Kasumi-1 (cell line): ENCODE measurements at regions not wholly inside any gene's neighbourhood (a gene's known extent, or its start where the extent isn't known, plus 50 kb on each side); places are given as distances from the start of the nearest gene placed in this dataset.
A peak's percentile ranks its signal among the peaks of the same experiment; 100 is the strongest.
"Not testable (repeated sequence)": the region's sequence is repeated elsewhere in the genome, so short reads cannot be mapped to it uniquely, and the experiment has no call there.

Source experiments
- DNase-seq, 2 experiments: peaks; one replicate each; lab custom pipeline; 2025; lab: John Stamatoyannopoulos, UW

DNA sequence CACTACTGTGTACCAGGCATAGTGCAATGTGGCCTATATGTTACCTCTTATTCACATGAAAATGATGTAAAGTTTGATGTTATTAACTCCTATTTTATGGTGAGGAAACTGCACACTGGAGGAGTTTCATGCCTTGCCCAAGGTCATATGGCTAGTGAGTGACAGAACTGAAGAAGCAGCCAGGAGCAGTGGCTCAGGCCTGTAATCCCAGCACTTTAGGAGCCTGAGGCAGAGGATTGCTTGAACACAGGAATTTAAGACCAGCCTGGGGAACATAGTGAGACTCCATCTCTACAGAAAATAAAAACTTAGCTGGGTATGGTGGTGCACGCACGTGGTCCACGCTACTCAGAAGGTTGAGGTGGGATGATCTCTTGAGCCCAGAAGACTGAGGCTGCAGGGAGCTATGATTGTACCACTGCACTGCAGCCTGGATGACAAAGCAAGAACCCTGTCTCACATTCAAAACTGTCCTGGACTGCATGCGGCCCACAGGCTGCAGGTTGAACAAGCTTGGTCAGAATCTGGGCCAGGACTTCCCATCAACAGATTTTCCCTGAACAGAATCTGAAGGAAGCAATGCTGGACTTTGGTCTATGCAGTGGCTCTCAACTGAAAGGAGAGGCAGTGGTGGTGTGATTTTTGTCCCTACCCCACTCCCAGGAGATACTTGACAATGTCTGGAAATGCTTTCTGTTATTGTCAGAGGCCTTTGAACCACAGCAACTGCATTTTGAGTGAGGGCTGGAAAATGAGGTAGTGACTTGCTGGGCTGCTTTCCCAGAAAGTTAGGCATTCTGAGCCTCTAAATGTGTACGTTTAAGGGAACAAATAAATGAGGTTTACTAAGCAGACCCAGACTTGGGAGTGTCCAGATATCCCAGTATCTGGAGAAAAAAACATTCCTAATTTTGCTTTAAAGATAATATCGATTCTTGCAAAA is 479.5 kb downstream of the TMEM114 start:
- peak in 1 of 2 experiments; percentile 1 for DNase-seq

DNA sequence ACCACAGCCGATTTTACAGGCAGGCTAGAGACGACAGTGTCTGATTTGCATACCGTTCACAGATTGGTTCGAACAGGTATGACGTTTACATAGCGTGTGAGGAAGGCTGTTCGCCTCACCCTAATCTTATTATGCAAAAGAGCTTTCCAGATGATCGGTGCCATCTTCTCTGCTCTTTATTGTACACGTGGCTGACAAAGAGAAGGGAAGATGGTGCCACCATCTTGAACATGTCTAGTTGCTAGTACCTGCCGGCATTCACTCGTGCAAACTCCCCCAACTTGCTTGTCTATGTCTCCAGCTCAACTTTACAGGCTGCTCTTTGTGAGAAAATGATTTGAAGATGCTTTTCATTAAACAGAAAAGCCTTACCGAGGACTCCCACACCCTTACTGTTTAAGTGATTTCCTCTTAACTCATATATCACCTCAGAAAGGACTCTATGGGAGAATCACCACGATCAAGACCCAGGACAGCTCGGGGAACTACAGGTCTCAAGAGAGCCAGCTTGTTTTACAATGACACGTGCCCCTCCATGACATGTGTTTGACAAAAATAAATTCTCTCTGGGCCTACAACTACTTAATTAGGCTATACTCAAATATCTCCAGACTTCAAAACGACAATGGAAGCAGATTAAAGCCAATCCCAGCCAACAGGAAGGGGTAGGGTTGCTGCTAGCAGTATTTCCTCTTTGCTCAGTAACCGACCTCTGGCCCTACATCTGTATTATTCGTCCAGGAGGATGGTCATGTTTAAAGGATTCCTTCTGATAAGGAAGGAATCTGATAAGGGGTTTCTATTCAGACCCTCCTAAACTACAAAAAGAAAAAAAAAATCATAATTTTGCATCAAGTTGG is 480.6 kb downstream of the TMEM114 start:
- peak; percentile 16 to 22 for DNase-seq

DNA sequence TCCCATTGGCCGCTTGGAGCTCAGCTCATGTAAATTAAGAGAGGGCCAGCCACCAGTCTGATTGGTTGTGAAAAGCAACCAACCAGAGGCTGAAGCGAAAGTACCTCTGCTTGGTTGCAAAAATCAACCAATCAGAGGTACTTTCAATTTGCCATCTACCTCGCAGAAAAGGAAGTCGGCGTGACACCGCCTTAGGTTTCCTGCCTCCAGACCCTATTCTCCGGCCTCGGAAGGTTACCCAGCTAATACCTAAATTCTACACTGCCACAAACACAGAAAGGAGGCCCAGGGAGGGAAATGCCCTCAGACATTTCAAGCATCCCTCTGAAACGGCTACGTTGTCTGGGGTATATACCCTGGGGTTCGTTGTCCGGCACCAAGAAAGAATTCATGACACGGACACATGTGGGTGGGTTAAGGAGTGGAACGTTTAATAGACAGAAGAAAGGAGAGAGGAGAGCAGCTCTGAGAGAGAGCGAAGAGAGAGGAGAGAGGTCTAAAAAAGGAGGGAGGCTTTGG is 481.3 kb downstream of the TMEM114 start:
- peak in 1 of 2 experiments; percentile 2 for DNase-seq

DNA sequence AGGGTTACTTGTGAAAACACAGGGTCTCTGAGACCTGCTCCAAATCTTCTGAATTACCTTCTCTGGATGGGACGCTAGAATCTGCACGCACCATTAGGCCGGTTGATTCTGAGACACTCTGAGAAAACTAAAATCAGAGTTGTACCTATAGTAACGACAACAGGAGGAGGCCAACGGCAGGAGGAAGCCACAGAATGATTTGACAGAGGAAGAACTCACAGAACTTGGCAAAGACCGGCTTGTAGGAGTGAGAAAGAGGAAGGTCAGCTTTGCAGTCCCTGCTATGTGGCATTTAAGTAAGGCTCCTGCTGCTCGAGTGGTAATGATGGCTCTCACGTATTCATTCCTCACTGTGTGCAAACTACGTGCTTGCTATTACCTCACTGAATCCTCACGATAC is 483.0 kb downstream of the TMEM114 start:
- DNase-seq, result peak; percentile 84 to 86

DNA sequence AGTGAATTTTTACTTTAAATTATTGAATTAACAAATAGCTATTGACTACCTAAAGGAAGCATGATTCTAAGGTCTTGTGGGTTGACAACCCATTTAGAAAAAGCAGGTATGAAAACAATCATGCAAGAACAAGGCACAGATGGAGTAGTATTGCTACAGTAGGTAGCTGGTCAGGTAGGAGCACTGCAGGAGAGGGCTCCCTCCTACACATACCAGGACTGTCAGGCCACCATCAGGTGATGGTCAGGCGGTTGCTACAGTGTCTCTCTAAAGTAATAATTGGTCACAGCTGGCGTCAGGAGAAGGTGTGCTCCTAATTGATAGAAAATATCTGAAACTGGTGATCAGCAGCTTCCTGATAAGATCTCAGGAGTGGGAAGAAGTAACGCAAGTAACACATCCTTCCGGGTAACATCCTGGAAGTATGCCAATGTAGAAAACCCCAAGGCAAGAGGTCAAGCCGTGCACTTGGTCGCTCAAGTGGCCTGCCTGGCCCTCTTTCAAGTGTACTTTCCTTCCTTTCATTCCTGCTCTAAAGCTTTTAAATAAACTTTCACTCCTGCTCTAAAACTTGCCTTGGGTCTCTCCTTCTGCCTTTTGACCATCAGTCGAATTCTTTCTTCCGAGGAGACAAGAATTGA is 486.5 kb downstream of the TMEM114 start:
- DNase-seq, result no peak

DNA sequence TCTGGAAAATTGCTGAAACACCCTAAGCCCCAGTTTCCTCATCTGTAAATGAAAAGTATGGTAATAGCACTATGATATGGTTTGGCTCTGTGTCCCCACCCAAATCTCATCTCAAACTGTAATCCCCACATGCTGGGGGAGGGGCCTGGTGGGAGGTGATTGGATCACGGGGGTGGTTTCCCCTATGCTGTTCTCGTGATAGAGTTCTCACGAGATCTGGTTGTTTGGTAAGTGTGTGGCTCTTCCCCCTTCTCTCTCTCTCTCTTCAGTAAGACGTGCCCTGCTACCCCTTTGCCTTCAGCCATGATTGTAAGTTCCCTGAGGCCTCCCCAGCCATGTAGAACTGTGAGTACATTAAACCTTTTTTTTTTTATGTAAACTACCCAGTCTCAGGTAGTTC is 490.7 kb downstream of the TMEM114 start:
- DNase-seq, result no peak

DNA sequence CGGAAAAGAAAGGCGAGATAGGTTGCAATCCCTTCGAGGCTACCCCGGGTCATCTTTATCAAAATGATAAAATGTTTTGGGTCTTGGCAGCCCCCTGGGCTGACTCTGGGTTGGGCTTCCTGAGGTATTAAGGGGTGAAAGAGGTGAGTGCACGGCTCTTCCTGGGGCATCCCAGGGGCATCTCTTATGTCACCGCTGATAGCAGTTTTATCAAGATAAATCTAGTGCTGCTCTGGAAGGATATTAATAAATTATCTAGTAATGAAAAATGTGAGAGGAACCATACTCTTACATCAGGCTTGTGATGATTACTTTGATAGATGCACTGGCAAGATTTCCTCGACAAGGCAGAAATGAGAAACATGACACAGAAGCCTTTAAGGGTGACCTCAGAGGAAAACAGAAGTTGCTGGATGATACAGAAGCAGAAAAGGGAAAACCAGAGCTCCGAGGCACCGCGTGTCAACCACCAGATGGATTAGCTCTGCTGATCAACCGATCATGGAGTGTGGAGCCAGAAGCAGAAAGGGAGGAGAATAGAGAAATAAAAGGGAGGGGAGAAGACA is 491.3 kb downstream of the TMEM114 start:
- DNase-seq, result no peak

DNA sequence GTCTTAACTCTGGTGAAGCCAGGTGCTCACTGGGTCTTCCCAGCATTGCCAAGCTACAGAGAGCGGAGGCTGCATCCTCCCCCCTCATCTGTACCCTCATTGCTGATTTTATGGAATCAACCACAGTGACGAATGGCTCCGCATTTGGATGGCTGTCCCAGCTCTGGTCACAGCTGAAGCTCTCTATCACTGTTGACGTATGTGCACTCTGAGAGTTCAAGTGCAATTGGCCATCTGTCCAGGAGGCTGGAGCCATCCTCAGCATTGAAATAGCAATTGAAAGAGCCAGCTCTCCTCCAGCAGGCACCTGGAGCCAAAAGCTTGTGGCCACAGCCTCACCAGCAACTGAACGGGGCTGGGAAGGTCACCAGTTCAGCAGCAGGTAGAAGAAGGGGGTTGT is 494.1 kb downstream of the TMEM114 start:
- DNase-seq, result no peak

DNA sequence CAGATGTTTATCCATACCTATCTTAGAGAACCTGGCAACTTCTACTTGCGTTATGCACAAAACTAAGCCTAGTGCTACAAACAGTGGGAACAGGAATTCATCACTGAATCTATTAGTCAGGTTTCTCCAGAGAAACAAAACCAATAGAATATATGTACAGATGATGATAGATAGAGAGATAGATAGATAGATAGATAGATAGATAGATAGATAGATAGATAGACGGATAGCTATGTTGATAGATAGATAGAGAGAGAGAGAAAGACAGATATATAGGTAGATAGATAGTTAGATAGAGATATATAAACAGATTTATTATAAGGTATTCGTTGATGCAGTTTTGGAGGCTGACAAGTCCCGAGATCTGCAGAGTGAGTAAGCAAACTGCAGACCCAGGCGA is 495.6 kb downstream of the TMEM114 start:
- no peak for DNase-seq

DNA sequence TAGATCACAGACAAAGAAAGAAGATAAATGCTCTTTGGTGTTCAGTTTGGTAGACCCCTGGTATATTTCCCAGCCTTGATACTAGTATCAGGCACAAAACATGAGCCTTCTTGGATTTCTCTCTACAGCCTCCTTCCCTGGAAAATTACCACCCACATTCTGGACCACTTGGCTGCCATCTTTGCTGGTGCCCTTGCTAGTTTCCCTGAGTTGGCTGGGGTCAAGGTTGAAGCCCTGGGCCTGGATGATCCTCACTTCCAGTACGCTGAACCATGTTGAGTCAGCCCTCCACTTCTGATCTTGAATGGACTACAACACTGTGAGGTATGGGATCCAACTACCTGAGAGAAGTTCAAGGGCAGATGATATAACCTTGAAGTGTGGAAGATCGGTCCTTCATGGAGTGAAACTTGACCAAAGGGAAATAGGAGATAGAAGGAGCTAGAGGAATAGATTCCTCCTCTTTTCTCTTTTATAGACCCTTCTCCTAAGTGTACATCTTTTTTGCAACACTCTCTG is 501.4 kb downstream of the TMEM114 start:
- DNase-seq, result no peak

DNA sequence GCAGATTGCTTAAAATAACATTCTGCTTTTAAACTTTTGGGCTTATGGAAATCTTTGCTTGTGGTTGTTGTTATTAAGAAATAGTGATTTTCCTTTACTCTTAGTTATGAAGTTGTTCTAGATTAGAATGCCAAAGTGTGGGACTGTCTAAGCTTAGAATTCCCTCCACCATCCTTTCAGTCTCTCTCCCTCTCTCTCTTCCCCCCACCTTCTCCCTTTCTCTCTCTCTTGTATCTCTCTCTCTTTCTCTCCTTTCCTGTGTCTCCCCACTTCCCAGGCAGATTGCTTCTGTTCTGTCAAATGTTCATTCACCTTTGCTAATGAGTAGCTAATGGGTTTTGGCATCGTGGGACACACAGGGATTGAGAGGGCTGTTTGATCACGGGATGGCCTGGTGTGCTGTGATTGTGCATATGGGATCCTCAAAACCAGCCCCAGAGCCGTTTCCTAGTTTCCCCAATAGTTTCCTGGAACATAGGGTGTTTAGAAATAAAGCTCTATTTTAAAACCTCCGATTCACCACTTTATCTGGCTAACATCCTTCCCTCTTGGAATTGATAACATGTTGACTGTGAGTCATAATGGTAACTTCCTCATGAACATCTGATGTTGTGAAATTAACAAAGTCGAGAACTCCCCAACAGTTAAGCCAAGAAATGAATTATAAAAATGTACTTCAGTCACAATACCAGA is 502.6 kb downstream of the TMEM114 start:
- peak; percentile 37 to 61 for DNase-seq

DNA sequence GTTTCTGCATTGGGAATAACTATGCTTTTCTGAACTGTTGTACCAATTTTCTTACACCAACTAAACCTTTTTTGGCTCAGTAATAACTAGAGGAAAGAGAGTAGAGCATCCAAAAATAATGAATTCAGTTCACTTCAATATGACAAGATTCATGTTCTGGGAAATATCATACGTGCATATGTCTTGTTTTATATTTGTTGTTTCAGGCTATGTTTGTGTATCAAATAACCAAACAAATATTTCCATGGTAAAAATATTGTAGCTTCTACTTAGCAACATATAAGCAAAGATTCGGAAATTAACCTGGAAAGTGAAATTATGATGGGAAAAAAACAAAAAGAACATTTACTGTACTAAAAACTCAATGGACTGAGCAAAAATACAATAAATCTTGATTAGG is 503.2 kb downstream of the TMEM114 start:
- no peak for DNase-seq

DNA sequence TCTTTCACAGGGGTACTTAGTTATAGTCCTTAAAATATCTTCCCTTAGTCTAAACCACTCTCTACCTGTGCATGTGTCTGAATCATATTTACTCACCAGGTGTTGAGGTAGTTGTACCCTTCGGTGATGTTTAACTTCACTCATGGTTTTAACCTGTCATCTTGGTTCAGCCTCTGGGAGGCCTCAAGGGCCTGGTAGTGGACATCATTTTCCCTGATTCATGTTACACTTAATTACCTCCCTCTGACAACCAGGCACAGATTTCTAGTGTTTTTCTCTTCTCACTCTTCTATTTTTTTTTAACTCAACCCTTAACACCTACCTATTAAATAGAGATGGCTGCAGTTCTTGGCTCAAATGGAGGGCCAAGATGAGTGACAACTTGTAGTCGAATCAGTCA is 505.4 kb downstream of the TMEM114 start:
- DNase-seq, result no peak

DNA sequence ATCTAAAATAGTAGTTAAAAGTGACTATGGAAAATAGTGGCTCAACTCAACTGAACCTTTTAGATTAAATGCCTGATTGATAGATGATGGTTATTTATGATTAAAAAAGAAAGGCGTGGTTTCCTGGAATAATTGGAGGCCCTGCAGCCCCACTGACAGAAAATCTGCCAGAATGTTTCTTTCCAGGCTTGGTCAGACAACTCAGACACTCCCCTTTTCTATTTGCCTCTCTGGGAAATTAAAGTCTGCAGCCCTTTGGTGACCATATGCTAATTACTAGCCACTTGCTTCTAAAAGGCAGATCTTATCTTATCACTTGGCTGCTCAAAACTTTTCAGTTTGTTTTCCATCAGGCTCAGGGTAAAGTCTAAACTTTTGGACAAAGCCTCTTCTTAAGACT is 506.0 kb downstream of the TMEM114 start:
- no peak for DNase-seq

DNA sequence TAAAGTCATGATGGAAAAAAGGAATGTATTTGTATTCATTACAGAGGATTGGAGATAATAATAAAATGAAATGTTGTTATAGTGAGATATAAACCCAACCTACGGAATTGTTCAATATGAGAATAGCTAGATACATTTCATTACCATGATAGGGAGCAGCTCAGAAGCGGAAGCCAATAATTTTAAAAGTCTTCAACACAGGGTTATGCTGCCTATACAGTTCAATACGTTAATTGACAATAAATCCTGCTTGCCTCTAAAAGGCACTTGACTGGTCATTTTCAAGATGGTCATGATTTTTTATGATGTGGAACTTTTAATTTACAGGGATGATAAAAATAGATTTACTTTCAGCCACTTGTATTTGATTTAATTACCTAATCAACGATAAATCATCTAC is 506.8 kb downstream of the TMEM114 start:
- no peak for DNase-seq

DNA sequence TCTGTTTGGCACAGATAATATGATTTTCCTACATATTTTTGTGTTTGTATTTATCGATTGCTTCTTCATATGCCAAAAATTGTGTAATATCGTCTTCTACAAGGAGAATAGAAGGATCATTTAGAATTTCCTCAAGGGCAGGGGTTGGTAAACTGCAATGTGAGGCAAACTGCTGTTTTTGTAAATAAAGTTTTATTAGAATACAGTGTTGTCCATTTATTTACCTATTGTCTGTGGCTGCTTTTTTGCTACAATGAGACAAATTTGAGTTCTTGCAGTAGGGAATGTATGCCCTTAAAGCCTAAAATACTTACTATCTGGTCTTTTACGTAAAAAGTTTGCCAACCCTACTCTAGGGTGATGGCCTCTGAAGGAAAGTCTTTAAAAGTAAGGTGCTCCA is 509.5 kb downstream of the TMEM114 start:
- DNase-seq, result no peak

DNA sequence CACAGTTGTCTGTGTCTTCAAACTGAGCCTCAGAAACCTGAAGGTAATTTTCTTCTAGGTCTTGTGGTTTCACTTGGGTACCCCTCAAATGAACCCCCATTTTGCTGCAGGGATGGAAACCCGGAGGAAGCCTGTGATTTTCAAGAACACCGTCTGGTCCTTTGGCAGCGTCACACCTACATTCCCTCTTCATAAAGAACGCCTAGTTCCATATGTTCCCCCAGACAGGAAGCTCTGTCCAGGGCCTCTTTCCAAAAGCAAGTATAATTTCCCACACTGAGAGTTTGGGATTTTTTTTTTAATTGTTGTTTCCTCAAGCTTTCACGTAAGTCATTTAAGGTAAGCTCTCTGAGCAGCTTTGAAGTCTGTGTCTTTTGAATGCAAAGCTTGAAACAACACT is 515.0 kb downstream of the TMEM114 start:
- no peak for DNase-seq

DNA sequence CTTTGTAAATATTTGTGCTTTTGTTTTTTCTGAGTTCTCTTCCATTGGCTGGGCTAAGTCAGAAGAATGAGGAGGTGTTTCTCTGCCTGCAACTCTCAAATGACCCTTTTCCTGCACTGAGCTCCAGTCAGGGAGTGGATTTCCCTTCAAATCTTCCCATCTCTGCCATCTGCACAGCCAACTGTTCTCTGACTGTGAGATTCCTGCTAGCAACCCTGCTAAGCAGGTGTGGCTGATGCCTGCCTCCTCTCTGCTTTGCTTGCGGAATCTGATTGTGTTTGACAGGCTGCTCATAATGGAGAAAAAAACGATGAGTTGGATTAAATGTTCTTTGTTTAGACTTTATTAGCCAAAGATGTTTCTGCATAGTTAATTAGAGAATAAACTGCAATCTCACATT is 519.8 kb downstream of the TMEM114 start:
- DNase-seq, result no peak

DNA sequence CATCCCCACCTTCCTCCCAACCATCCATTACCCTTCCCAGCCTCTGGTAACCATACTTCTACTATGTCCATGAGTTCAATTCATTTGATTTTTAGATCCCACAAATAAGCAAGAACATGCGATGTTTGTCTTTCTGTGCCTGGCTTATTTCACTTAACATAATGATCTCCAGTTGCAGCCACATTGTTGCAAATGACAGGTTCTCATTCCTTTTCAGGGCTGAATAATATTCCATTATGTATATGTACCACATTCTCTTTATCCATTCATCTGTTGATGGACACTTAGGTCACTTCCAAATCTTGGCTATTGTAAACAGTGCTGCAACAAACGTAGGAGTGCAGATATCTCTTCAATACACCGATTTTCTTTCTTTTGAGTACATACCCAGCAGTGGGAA is 522.1 kb downstream of the TMEM114 start:
- DNase-seq, result not testable (repeated sequence)

DNA sequence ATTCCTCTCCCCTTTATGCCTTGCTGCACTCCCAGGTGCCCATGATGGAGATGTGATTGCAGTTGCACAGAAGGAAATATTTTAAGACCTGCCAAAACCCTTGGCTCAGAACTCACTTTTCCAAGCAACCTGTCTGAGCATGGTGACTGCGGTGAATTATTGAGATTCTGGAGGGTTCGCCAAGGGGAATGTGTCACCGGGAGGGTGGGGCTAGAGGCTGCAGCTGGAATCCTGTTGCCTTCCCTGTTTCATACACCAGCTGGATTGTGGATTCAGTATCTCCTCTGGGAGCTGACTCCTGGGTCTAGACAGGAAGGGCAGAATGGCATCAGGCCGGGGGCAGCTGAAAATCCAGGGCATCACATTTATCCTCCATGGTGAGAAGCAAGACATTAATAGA is 527.2 kb downstream of the TMEM114 start:
- no peak for DNase-seq

DNA sequence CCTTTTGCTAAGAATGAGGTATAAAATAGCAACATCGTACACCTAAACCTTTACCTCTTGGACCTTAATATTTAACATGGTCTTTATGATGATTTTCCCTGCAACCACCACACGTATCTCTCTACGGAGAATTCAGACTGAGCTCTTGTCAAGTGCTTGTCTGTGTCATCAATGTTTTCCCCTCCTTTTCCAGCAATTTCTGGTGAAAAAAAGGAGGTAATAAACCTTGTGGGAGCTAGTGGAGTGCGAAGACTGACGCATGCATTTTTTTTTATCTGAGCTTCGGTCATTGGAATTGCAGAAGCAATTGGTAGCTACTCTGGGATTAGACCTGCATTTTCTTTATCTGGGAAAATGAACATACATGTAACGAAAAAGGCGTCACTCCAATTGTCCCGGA is 527.6 kb downstream of the TMEM114 start:
- DNase-seq, result no peak
